H1 (cell line): ENCODE measurements at regions not wholly inside any gene's neighbourhood (a gene's known extent, or its start where the extent isn't known, plus 50 kb on each side); places are given as distances from the start of the nearest gene placed in this dataset.

Experiments used
- ASH2L ChIP-seq: fragments of 200-600, 300-600 bp; sonication (generic); IDR thresholded peaks from one replicate; pipeline ENCODE4 v1.7.1; 2017; ENCODE audit warnings: low read length
- RFX5 ChIP-seq: IDR thresholded peaks from 2 replicates; pipeline ENCODE4 v1.6.1; 2011; ENCODE audit warnings: low read depth, low read length, improper control_type of control experiment, borderline replicate concordance
- SIRT6 ChIP-seq: IDR thresholded peaks from one replicate; pipeline ENCODE4 v1.7.1; 2012; ENCODE audit warnings: low read length, inconsistent platforms
- SIX5 ChIP-seq: IDR thresholded peaks from 2 replicates; pipeline ENCODE4 v1.6.1; 2011; ENCODE audit warnings: mild to moderate bottlenecking, low read depth, low read length
- SP2 ChIP-seq: IDR thresholded peaks from 2 replicates; pipeline ENCODE4 v1.6.1; 2012; ENCODE audit warnings: mild to moderate bottlenecking, low read length, inconsistent platforms
- SP4 ChIP-seq: IDR thresholded peaks from 2 replicates; pipeline ENCODE4 v1.6.1; 2012; ENCODE audit warnings: low read length, inconsistent platforms
- SUZ12 ChIP-seq: fragments of 200-600 bp; sonication (generic); IDR thresholded peaks from 2 replicates; pipeline ENCODE4 v1.6.1; 2012; ENCODE audit warnings: mild to moderate bottlenecking, inconsistent platforms, low read length, moderate library complexity, mixed read lengths
- TCF12 ChIP-seq: IDR thresholded peaks from 2 replicates; pipeline ENCODE4 v1.6.1; 2011; ENCODE audit warnings: low read depth, mild to moderate bottlenecking, low read length
- TF ChIP-seq, protein P1 (sequence below): IDR thresholded peaks from 2 replicates; pipeline ENCODE4 v1.6.1; 2011; ENCODE audit warnings: low read length, improper control_type of control experiment

DNA sequence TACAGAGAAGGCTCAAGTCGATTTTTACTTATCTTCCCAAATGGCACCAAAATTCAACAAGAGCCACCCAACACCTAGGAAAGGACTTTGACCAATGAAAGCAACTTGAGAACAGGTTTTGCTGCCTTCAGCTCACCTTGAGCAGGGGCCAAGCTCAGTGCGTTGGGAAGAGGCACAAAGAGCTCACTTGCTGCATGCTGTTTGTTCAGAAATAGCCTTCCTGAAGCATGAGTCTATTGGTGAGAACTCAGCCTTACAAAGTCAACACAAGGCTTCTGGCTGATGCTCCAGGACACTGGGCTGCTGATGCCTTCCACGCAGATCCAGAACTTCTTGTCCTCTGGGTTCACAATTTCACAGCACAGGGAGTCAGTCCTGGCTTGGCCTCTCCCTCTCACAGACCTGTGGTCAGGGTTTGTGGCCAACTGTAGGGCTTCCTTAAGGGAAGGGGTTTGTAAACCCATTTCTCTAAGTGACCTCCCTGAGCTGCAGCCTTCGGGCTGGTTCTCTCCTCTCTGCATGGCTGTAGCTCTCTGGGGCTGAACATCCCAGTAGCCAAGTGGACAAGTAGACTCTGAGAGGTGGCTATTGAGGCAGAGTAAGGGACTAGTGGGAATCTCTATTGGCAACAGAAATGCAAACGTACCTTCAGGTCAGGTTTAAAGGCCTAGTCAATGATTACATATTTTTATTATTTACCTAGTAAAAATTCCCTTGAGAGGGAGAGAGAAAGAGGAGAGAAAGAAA, 124.7 kb upstream of the GATA6 start (continued):
- TF ChIP-seq SP4 = no peak
- TF ChIP-seq SIX5 = no peak
- TF ChIP-seq SUZ12 = no peak
- TF ChIP-seq SP2 = no peak
- no peak for TF ChIP-seq SIRT6
- no peak for TF ChIP-seq TCF12
- TF ChIP-seq ASH2L = no peak
- TF ChIP-seq, protein P1, sequence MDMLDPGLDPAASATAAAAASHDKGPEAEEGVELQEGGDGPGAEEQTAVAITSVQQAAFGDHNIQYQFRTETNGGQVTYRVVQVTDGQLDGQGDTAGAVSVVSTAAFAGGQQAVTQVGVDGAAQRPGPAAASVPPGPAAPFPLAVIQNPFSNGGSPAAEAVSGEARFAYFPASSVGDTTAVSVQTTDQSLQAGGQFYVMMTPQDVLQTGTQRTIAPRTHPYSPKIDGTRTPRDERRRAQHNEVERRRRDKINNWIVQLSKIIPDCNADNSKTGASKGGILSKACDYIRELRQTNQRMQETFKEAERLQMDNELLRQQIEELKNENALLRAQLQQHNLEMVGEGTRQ = no peak
- TF ChIP-seq RFX5 = no peak
- TF ChIP-seq, all 59 proteins: peak for 0
